Mesendoderm (in vitro differentiated cells): ENCODE measurements at regions not wholly inside any gene's neighbourhood (a gene's known extent, or its start where the extent isn't known, plus 50 kb on each side); places are given as distances from the start of the nearest gene placed in this dataset.
"Not testable (repeated sequence)": the region's sequence is repeated elsewhere in the genome, so short reads cannot be mapped to it uniquely, and the experiment has no call there.

Experiments
- DNase-seq: peaks from one replicate; pipeline ENCODE4 v3.0.0; 2013
- H2AK5ac ChIP-seq: 2 replicates; pipeline ENCODE4 v1.6.1; 2013; ENCODE audit warnings: low read length, inconsistent platforms
- H2BK120ac ChIP-seq: 2 replicates; pipeline ENCODE4 v1.6.1; 2013; ENCODE audit warnings: low read depth, mild to moderate bottlenecking, low read length, moderate library complexity, mixed read lengths
- H2BK15ac ChIP-seq: replicated peaks from 2 replicates; pipeline ENCODE4 v1.6.1; 2013; ENCODE audit warnings: low read depth, mild to moderate bottlenecking, moderate library complexity
- H2BK5ac ChIP-seq: 2 replicates; pipeline ENCODE4 v1.6.1; 2013; ENCODE audit warnings: low read length, inconsistent platforms
- H3K18ac ChIP-seq: 2 replicates; pipeline ENCODE4 v1.6.1; 2013; ENCODE audit warnings: mild to moderate bottlenecking, low read length, mixed read lengths
- H3K23ac ChIP-seq: one replicate; pipeline ENCODE4 v1.6.1; 2013; ENCODE audit warnings: low read length
- H3K27ac ChIP-seq: 2 replicates; pipeline ENCODE4 v1.5.1; 2013; ENCODE audit warnings: low read depth, mild to moderate bottlenecking, inconsistent platforms, low read length, moderate library complexity
- H3K27me3 ChIP-seq: 2 replicates; pipeline ENCODE4 v1.6.1; 2013; ENCODE audit warnings: low read length, control low read depth, mild to moderate bottlenecking, inconsistent platforms; ENCODE audit not compliant: insufficient read depth, poor library complexity
- H3K36me3 ChIP-seq: 2 replicates; pipeline ENCODE4 v1.6.1; 2013; ENCODE audit warnings: low read length, inconsistent platforms; ENCODE audit not compliant: control insufficient read depth, insufficient read depth
- H3K4ac ChIP-seq: one replicate; pipeline ENCODE4 v1.6.1; 2013; ENCODE audit warnings: low read depth, mild to moderate bottlenecking, low read length, moderate library complexity
- H3K4me1 ChIP-seq: 2 replicates; pipeline ENCODE4 v1.6.1; 2013; ENCODE audit warnings: low read depth, low read length, inconsistent platforms; ENCODE audit not compliant: control insufficient read depth
- H3K4me2 ChIP-seq: 2 replicates; pipeline ENCODE4 v1.6.1; 2013; ENCODE audit warnings: low read length
- H3K4me3 ChIP-seq: 2 replicates; pipeline ENCODE4 v1.5.1; 2013; ENCODE audit warnings: mild to moderate bottlenecking, low read length
- H3K56ac ChIP-seq: one replicate; pipeline ENCODE4 v1.6.1; 2013; ENCODE audit warnings: low read length
- H3K79me1 ChIP-seq: 2 replicates; pipeline ENCODE4 v1.6.1; 2013; ENCODE audit warnings: low read length, inconsistent platforms
- H3K79me2 ChIP-seq: 2 replicates; pipeline ENCODE4 v1.6.1; 2013; ENCODE audit warnings: mild to moderate bottlenecking, low read length; ENCODE audit not compliant: control insufficient read depth, insufficient read depth
- H3K9ac ChIP-seq: 2 replicates; pipeline ENCODE4 v1.6.1; 2013; ENCODE audit warnings: low read length, inconsistent platforms
- H4K5ac ChIP-seq: one replicate; pipeline ENCODE4 v1.6.1; 2013; ENCODE audit warnings: low read length
- H4K8ac ChIP-seq: one replicate; pipeline ENCODE4 v1.6.1; 2013; ENCODE audit warnings: low read depth, mild to moderate bottlenecking, control low read depth, low read length, moderate library complexity
- WGBS: extraction: QIAGEN DNeasy Blood & Tissue Kit; methylation state at CpG from one replicate; pipeline ENCODE4 v1.1.7; 2013; ENCODE audit warnings: low lambda C conversion rate, missing lambda C conversion rate; ENCODE audit not compliant: insufficient coverage; ENCODE audit errors: extremely low coverage; 5-methylcytosine and 5-hydroxymethylcytosine counted together

GRCh38 chr12:91467686-91468085 lies 285.1 kb upstream of the DCN start:
- no peak for DNase-seq
- Histone ChIP-seq H4K5ac (no peak overlapping the region), H3K23ac (no peak overlapping the region), H3K4me3 (no peak overlapping the region), H2AK5ac (no peak overlapping the region), H4K8ac (no peak overlapping the region), H3K27me3 (no peaks in the 10 kb centered on the region), H3K18ac (no peak overlapping the region), H3K4me2 (no peak overlapping the region), H2BK120ac (no peak overlapping the region), H2BK5ac (no peak overlapping the region), H3K9ac (no peak overlapping the region), H2BK15ac (no peak overlapping the region), H3K56ac (no peak overlapping the region), H3K4ac (no peak overlapping the region), H3K4me1 (no peaks in the 10 kb centered on the region), H3K36me3 (no peaks in the 10 kb centered on the region), H3K27ac (no peak overlapping the region), H3K79me1 (no peaks in the 10 kb centered on the region), H3K79me2 (no peaks in the 10 kb centered on the region)
- no CpG with 5 or more reads among the region's 4 CpGs for WGBS

- Histone ChIP-seq H3K23ac (no peak overlapping the region), H3K4ac (no peak overlapping the region), H3K9ac (no peak overlapping the region), H3K79me1 (no peaks in the 10 kb centered on the region), H3K36me3 (no peaks in the 10 kb centered on the region), H4K5ac (no peak overlapping the region), H3K4me3 (no peak overlapping the region), H3K4me2 (no peak overlapping the region), H2BK15ac (no peak overlapping the region), H3K79me2 (no peaks in the 10 kb centered on the region), H2BK5ac (no peak overlapping the region), H3K4me1 (no peaks in the 10 kb centered on the region), H3K56ac (no peak overlapping the region), H3K27ac (no peak overlapping the region), H3K27me3 (no peaks in the 10 kb centered on the region), H2AK5ac (no peak overlapping the region), H3K18ac (no peak overlapping the region), H2BK120ac (no peak overlapping the region), H4K8ac (no peak overlapping the region)
- no peak for DNase-seq
- no CpG with 5 or more reads among the region's 1 CpG for WGBS
Measured at GRCh38 chr12:91461061-91461460, 278.4 kb upstream of the DCN start.

- no CpG with 5 or more reads among the region's 1 CpG for WGBS
- no peaks in the 10 kb centered on the region for H3K79me2 ChIP-seq
- no peak overlapping the region for H4K8ac ChIP-seq
- no peak overlapping the region for H2BK15ac ChIP-seq
- no peak overlapping the region for H3K4ac ChIP-seq
- no peak overlapping the region for H3K4me3 ChIP-seq
- H3K4me1 ChIP-seq = no peaks in the 10 kb centered on the region
- H3K56ac ChIP-seq = no peak overlapping the region
- H4K5ac ChIP-seq = no peak overlapping the region
- no peaks in the 10 kb centered on the region for H3K79me1 ChIP-seq
- no peak overlapping the region for H3K18ac ChIP-seq
- H3K36me3 ChIP-seq = no peaks in the 10 kb centered on the region
- H2BK120ac ChIP-seq = no peak overlapping the region
- no peak overlapping the region for H3K9ac ChIP-seq
- H3K27ac ChIP-seq = no peak overlapping the region
- no peak overlapping the region for H3K4me2 ChIP-seq
- H2BK5ac ChIP-seq = no peak overlapping the region
- H3K23ac ChIP-seq = no peak overlapping the region
- no peak overlapping the region for H2AK5ac ChIP-seq
- no peak for DNase-seq
- no peaks in the 10 kb centered on the region for H3K27me3 ChIP-seq
Measured at GRCh38 chr12:91460469-91460868, 277.9 kb upstream of the DCN start.

GRCh38 chr12:91455321-91455720 lies 272.7 kb upstream of the DCN start:
- Histone ChIP-seq H3K56ac (no peak overlapping the region), H3K4me3 (no peak overlapping the region), H2BK120ac (no peak overlapping the region), H3K23ac (no peak overlapping the region), H2BK15ac (no peak overlapping the region), H2AK5ac (no peak overlapping the region), H3K27ac (no peak overlapping the region), H3K9ac (no peak overlapping the region), H3K36me3 (no peaks in the 10 kb centered on the region), H3K4me2 (no peak overlapping the region), H3K27me3 (no peaks in the 10 kb centered on the region), H3K79me2 (no peaks in the 10 kb centered on the region), H3K4ac (no peak overlapping the region), H3K18ac (no peak overlapping the region), H3K4me1 (no peaks in the 10 kb centered on the region), H4K5ac (no peak overlapping the region), H2BK5ac (no peak overlapping the region), H3K79me1 (no peaks in the 10 kb centered on the region), H4K8ac (no peak overlapping the region)
- no CpG with 5 or more reads among the region's 5 CpGs for WGBS
- no peak for DNase-seq

DNA sequence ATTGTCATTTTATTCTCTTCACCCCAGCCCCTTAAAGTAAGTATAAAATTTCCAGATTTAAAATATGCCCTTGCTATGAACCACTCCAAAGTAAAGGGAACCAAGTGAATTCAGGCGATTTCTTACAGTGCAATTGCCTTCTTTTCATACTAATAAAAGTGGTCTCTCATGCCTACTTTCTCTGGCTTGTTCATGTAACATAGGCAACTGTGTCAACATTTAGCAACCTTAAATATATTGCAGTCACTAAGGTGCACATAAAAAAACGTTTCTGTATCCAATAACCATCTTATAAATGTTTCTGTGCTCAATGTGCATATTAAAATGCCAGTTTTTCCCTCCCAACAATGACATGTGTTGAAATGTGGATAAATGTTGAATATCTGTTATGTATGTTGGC lies 271.6 kb upstream of the DCN start:
- Histone ChIP-seq H2BK120ac (no peak overlapping the region), H2BK15ac (no peak overlapping the region), H3K18ac (no peak overlapping the region), H3K27ac (no peak overlapping the region), H3K4me1 (no peaks in the 10 kb centered on the region), H3K79me1 (no peaks in the 10 kb centered on the region), H3K4me3 (no peak overlapping the region), H4K8ac (no peak overlapping the region), H3K36me3 (no peaks in the 10 kb centered on the region), H4K5ac (no peak overlapping the region), H2AK5ac (no peak overlapping the region), H3K56ac (no peak overlapping the region), H3K27me3 (no peaks in the 10 kb centered on the region), H3K79me2 (no peaks in the 10 kb centered on the region), H3K4ac (no peak overlapping the region), H3K4me2 (no peak overlapping the region), H3K23ac (no peak overlapping the region), H3K9ac (no peak overlapping the region), H2BK5ac (no peak overlapping the region)
- WGBS = no CpG with 5 or more reads among the region's 2 CpGs
- DNase-seq = no peak

- H2BK15ac ChIP-seq, DNase-seq, H3K56ac ChIP-seq, H3K79me2 ChIP-seq, H3K9ac ChIP-seq, H2BK120ac ChIP-seq, H3K36me3 ChIP-seq, H2AK5ac ChIP-seq, H2BK5ac ChIP-seq, H4K5ac ChIP-seq, H3K79me1 ChIP-seq, H3K4me2 ChIP-seq, H3K4me3 ChIP-seq, H3K27ac ChIP-seq, H3K18ac ChIP-seq, H3K4ac ChIP-seq, H4K8ac ChIP-seq, H3K27me3 ChIP-seq, H3K23ac ChIP-seq, H3K4me1 ChIP-seq: not testable (repeated sequence)
- WGBS = no CpG with 5 or more reads among the region's 2 CpGs
Measured at GRCh38 chr12:91452464-91452863, 269.8 kb upstream of the DCN start.
